GM19240 (cell line): ENCODE measurements at regions not wholly inside any gene's neighbourhood (a gene's known extent, or its start where the extent isn't known, plus 50 kb on each side); places are given as distances from the start of the nearest gene placed in this dataset.

Experiments
- DNase-seq: peaks from one replicate; pipeline ENCODE4 v3.0.0; 2011; ENCODE audit warnings: low spot score; ENCODE audit not compliant: insufficient read length

DNA sequence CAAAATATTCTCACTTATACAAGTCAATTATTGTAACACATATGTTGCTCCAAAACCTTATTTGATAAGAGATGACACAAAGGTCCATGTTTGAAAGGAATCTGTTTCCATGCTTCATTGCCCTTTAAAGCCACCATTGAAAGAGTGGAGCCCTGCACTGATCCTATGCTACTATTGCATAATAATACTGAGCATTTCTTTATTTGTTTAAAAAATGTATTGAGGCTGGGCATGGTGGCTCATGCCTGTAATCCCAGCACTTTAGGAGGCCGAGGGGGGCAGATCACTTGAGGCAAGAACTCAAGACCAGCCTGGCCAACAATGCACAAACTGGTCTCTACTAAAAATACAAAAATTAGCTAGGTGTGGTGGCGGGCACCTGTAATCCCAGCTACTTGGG, 178.8 kb upstream of the STARD13 start:
- DNase-seq = no peak

- no peak for DNase-seq
These were observed 180.7 kb upstream of the STARD13 start for GRCh38 chr13:33466262-33466661.

- DNase-seq = no peak
These were observed 182.0 kb upstream of the STARD13 start for GRCh38 chr13:33467556-33467955.

DNA sequence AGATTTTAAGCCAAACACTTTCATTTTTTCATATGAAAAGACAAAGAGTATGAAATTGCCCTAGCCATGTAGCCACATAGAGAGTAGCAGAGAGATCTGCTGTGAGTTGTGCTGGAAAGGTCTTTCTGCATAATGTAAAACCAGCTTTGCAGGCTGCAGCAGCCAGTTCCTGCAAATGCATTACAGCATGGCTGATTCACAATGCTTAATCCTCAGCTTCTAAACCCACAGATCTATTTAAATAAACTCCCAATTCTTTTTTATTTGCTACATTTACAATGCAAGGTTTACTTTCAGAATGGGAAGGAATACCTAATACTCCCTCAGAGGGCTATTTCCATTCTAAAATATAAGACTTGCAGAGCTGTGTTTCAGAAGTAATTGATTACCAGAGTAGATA, 185.6 kb upstream of the STARD13 start:
- DNase-seq = no peak

DNA sequence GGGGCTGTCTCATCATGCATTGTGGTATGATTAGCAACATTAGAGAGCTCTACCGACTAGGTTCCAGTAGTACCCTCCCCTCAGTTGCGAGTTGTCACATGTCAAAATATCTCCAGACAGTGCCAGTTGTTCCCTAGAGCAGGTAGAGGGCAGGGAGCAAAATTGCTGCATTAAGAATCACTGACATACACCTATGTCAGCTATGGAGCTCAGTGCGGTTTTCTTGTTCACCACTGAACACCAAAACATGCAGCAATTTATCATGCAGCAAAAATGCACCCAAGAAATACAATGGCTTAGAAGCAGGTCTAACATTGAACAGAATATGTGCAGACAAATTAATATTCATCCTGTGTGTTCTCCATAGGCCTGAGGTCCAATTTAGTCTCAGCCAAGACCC, 186.9 kb upstream of the STARD13 start:
- no peak for DNase-seq

- no peak for DNase-seq
These were observed 193.6 kb upstream of the STARD13 start for GRCh38 chr13:33479105-33479504.

- DNase-seq = no peak
These were observed 195.0 kb upstream of the STARD13 start for GRCh38 chr13:33480561-33480960.

DNA sequence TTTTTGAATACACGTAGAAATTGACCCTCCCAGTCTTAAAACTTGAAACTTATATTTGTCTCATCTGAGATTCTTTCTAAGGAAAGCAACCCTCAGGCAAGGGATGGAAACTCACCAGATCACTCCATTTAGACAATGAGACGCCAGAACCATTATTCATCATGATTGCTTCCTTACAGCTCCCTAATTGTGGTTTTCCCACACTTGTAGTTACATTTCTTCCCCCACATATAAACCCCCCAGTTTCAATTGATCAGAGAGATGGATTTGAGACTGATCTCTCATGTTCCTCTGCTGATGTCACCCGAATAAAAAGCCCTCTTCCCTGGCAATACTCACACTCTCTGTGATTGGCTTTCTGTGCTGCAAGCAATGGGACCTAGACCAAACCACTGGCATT, 197.9 kb upstream of the STARD13 start:
- no peak for DNase-seq

DNA sequence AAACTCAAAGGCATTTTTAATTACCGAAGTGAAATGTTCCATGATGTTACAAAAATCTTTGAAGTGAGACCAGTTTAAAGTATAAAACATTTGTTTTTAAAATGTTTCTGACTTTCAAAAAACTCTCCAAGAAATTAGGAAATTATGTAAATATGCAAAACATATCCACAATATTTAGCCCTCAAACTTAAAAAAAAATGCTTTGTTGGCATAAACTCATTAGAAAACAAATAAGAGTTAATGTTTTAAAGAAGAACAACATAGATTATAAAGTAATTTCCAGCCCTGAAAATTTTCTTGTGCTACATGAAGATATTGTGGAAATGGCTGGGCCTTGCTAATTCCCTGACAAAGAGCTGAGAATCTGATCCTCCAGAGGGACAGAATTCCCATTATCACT, 199.7 kb upstream of the STARD13 start:
- no peak for DNase-seq

DNA sequence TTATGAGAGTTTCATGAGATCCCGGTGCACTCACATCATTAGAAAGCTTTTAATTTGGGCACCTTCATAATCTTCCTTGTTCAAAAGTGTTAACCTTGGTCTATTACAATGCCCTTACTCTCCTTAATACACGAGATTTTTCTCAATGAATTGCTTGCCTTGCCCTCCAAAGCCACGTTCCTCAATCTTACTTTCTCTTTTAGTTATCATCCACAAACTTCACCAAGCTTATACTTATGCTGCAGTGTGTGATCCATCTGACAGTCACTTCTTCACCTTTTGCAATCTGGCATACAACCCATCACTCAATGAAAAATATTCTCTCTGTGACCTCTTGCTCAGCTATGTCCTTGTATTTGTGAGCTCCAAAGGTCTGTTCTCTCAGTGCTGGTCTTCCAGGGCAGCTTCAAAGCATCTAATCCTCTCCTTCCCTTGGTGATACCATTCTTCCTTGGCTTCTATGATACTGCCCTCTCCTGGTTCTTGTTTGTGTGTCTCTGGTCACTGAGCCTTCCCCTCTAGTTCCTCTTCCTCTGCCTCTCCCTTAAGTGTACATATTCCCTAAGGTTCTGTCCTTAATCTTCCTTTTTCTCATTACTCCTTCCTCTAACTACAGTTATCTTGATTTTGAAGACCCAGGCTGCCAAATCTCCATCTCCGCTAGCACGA, 202.2 kb upstream of the STARD13 start:
- DNase-seq = no peak

DNA sequence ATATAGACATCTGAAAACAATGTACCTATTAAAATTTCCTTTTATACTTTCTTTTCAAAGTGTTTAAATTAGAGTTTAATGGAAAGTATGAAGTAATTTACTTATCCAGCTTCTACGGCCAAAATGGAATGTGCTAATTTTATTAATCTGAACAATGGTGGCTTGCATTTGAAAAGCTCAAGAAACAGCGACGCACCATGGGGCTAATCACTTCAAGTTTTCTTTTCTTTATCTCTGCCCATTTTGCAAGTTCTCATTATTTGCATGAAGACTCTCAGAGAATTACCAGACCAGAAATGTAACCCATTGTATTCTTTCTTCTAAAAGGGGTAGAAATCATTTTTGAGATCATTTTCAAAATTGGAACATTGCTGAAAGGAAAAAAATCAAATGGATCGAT, 204.0 kb upstream of the STARD13 start:
- DNase-seq = no peak

DNA sequence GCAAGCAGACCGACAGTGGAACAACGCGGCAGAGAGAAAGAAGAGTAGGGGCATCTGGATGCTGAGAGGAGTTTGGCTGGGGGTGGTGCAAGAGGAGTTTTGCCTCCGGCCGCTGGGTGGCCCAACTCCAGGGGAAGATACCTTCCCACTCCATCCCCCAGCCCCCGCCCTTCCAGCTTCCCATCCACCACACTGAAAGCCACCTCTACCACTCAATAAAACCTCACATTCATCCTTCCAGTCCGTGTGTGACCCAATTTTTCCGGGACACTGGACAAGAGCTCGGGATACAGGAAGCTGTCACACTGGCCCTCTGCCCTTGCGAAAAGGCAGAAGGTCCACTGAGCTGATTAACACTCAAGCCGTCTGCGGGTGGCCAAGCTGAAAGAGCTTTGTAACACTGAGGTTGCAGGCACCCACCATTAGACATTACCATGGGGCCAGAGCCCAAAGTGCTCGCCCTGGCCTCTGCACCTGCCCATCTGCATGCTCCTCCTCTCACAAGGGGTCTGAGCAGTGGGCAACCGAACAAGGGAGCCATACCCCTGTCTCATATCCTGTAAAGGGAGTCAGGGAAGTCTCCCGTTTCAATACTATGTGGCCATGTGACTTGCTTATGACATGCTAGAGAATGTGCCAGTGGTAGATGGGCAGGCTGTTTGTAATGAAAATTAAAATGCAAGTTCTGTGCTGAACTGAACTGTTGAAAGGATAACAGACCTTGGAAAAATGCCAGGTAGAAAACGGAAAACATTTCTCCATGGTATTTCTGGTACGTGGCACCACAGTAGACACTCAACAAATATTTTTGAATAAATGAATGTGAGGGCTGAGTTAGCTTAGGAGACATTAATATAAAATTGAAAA, 205.1 kb upstream of the STARD13 start:
- no peak for DNase-seq

DNA sequence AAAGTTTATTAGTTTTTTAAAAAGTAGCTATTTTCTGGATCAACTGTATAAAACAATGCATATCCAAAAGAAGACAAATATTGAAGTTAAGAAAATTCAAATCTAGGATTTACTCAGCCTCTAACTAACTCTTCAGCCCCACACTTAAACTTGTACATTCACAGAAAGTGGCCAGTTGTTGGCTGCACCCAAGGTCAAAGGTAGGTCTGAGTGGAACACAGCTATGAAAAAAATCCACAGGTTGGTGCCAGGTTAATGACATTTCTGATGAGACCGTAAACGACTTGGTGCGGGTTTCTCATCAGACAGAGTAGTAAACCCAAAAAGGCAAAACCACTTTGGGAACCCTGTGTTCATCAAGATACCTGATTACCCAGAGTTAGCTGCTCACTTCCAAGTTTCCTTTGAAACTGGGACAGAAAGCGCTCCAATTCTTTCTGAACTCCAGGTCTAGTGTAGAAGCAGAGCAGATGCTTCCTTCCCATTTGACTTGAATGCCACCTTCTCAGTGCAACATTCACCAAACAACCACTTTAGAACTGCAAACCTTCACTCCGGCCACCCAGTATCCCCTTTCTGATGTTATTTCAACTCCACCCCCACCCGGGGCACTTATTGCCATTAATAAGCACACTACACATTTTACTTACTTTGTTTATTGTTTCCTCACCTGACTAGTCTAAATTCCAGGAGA, 208.3 kb upstream of the STARD13 start:
- no peak for DNase-seq

DNA sequence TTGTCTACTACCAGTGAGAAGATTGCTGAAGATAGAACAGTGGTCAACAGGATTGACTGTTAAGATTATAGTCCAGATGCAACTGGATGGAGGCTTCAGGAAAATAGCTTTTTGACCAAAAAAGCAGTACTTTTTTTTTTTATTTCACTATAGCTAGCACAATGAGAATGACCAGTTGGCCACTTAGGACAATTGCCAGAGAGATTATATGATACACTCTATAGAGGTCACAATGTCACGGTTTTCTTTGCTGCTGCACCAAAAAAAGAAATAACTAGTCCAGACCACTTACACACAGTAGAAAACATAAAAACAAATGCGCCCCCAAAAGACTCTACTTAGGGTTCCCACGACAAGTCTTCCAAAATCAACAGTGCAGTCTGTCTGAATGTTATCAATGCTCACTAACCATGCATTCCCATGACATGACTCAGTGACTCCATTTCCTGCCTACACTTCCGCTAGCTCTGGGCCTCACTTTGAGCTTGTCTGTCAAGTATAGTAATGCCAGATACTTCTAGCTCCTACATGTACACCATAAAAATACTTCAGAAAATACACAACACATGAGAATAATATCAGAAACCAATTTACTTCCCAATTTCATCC, 209.1 kb upstream of the STARD13 start:
- DNase-seq = no peak

- DNase-seq = no peak
These were observed 210.8 kb upstream of the STARD13 start for GRCh38 chr13:33496336-33496735.

- no peak for DNase-seq
These were observed 211.7 kb upstream of the STARD13 start for GRCh38 chr13:33497146-33497845.

DNA sequence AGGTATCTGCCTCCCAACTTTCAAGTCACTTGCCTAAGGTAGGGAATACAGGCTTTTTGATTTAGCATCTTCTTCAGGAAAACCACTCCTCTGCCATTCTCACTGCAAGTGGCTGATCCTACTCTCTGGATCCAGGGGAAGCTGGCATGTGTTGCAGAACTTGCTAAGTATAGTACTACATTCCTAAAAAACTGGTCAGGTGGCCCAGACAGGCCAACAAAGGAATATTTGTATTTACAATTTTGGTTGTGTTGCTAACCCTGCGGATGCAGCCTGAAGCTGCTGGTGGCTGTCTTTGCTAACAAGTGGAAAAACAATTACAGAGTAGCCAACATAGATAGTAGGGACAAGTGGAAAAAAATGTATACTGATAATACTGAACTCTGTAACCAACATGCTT, 222.5 kb upstream of the STARD13 start:
- DNase-seq = no peak

- no peak for DNase-seq
These were observed 224.2 kb upstream of the STARD13 start for GRCh38 chr13:33509642-33510229.

DNA sequence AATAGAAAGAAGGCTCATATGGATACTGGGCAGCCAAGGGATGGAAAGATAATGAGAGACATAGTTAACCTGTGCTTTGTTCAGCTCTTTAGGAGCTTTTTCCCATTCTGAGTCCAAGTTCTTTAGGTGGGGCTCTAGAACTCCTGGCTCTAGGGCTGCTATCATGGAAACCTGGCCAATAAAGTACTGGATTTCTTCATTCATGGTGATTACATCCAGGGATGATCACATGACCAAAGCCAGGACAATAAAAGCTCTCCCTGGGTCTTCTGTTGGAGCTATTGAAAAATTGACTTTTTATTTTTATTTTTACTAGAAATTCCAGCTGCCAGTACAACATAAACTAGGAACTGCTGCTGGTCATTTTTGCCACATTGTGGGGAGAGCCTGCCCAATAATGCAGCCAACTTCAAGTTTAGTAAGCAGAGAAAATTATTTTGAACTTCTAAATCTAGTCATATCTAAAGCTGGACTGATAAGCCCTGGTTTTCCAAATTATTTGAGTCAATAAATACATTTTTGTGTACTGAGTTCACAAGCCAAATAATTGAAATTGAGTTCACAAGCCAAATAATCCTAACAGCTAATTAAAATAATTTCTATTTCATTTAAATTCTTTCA, 224.9 kb upstream of the STARD13 start:
- DNase-seq = no peak

DNA sequence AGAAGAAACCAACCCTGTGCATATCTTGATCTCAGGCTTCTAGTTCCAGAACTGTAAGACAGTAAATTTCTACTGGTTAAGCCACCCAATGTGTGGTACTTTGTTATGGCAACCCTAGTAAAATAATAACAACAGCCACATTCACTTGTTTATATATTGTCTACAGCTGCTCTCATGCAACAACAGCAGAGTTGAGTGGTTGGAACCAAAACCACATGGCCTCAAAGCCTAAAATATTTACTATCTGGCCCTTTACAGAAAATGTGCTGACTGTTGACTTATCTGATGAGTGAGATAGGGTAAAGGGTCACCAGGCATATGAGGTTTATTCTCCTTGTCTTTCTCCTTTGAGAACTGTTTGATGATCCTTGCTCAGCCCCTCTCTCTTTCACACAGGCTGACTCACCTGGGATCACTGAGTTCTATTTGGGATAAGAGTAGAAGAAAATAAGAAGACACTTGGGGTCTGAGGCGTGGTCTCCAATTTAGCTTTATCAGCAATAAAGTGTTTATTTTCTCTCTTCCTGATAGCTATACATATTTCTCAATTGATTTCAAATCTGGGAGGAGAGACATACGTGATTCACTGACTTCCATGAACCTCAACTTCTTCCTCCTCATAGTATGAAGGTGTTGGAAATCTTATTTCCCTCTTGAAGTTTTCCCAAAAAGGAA, 227.5 kb upstream of the STARD13 start:
- DNase-seq = no peak
